Stimulated activated CD4-positive, alpha-beta T cell treated with anti-CD3 and anti-CD28 coated beads, Interleukin-4, amount 100 ng/mL, for 1 hour (primary cell): ENCODE measurements at regions not wholly inside any gene's neighbourhood (a gene's known extent, or its start where the extent isn't known, plus 50 kb on each side); places are given as distances from the start of the nearest gene placed in this dataset.
"Not testable (repeated sequence)": the region's sequence is repeated elsewhere in the genome, so short reads cannot be mapped to it uniquely, and the experiment has no call there.

Experiments used
- DNase-seq: peaks from one replicate; pipeline ENCODE4 v3.0.0-alpha.2; 2020

GRCh38 chr2:153299809-153300208 is 178.8 kb downstream of the RPRM start:
- DNase-seq: no peak

- no peak for DNase-seq
Observed at GRCh38 chr2:153299217-153299616, 179.3 kb downstream of the RPRM start.

GRCh38 chr2:153294199-153294786 is 184.3 kb downstream of the RPRM start:
- DNase-seq: no peak

- no peak for DNase-seq
Observed at GRCh38 chr2:153291718-153292117, 186.8 kb downstream of the RPRM start.

- DNase-seq: no peak
Observed at GRCh38 chr2:153287109-153287801, 191.3 kb downstream of the RPRM start.

- DNase-seq: no peak
Observed at GRCh38 chr2:153268941-153269461, 209.6 kb downstream of the RPRM start.

GRCh38 chr2:153256876-153257275 is 221.7 kb downstream of the RPRM start:
- not testable (repeated sequence) for DNase-seq

GRCh38 chr2:153246636-153247035 is 231.9 kb downstream of the RPRM start:
- not testable (repeated sequence) for DNase-seq

- no peak for DNase-seq
Observed at GRCh38 chr2:153235516-153235915, 243.0 kb downstream of the RPRM start.

- no peak for DNase-seq
Observed at GRCh38 chr2:153232464-153232863, 246.1 kb downstream of the RPRM start.

- DNase-seq: no peak
Observed at GRCh38 chr2:153230977-153231376, 247.6 kb downstream of the RPRM start.

- DNase-seq: no peak
Observed at GRCh38 chr2:153228904-153229303, 249.7 kb downstream of the RPRM start.

- no peak for DNase-seq
Observed at GRCh38 chr2:153227981-153228380, 250.6 kb downstream of the RPRM start.

- DNase-seq: no peak
Observed at GRCh38 chr2:153222231-153223165, 256.1 kb downstream of the RPRM start.

GRCh38 chr2:153221506-153221905 is 257.1 kb downstream of the RPRM start:
- no peak for DNase-seq

GRCh38 chr2:153221087-153221486 is 257.5 kb downstream of the RPRM start:
- no peak for DNase-seq

GRCh38 chr2:153218851-153219250 is 259.7 kb downstream of the RPRM start:
- no peak for DNase-seq

GRCh38 chr2:153214337-153214736 is 264.2 kb downstream of the RPRM start:
- DNase-seq: no peak

- DNase-seq: no peak
Observed at GRCh38 chr2:153213022-153213421, 265.5 kb downstream of the RPRM start.

- no peak for DNase-seq
Observed at GRCh38 chr2:153197402-153198386, 280.9 kb downstream of the RPRM start.

GRCh38 chr2:153196378-153197058 is 282.0 kb downstream of the RPRM start:
- no peak for DNase-seq

GRCh38 chr2:153195342-153195741 is 283.2 kb downstream of the RPRM start:
- DNase-seq: no peak
